ENCODE measurements at regions not wholly inside any gene's neighbourhood (a gene's known extent, or its start where the extent isn't known, plus 50 kb on each side); places are given as distances from the start of the nearest gene placed in this dataset.
"Not testable (repeated sequence)": the region's sequence is repeated elsewhere in the genome, so short reads cannot be mapped to it uniquely, and the experiment has no call there.

- not testable (repeated sequence) for TF ChIP-seq CTCF (conservative IDR thresholded peaks at IDR 0.05; ENCODE audit: low read length); EZH2phosphoT487 (IDR thresholded peaks at IDR 0.05; ENCODE audit: borderline replicate concordance, low read depth, low read length)
Observed at GRCh38 chr2:89814359-89814758, 1122.9 kb downstream of the RPIA start.
